GM19023 (cell line): ENCODE measurements at regions not wholly inside any gene's neighbourhood (a gene's known extent, or its start where the extent isn't known, plus 50 kb on each side); places are given as distances from the start of the nearest gene placed in this dataset.

Source experiments
- ATAC-seq: cut with Tn5 transposase; IDR thresholded peaks from one replicate; pipeline ENCODE4 v1.9.1; 2021; ENCODE audit warnings: mild to moderate bottlenecking, moderate library complexity; ENCODE audit not compliant: unreplicated experiment

DNA sequence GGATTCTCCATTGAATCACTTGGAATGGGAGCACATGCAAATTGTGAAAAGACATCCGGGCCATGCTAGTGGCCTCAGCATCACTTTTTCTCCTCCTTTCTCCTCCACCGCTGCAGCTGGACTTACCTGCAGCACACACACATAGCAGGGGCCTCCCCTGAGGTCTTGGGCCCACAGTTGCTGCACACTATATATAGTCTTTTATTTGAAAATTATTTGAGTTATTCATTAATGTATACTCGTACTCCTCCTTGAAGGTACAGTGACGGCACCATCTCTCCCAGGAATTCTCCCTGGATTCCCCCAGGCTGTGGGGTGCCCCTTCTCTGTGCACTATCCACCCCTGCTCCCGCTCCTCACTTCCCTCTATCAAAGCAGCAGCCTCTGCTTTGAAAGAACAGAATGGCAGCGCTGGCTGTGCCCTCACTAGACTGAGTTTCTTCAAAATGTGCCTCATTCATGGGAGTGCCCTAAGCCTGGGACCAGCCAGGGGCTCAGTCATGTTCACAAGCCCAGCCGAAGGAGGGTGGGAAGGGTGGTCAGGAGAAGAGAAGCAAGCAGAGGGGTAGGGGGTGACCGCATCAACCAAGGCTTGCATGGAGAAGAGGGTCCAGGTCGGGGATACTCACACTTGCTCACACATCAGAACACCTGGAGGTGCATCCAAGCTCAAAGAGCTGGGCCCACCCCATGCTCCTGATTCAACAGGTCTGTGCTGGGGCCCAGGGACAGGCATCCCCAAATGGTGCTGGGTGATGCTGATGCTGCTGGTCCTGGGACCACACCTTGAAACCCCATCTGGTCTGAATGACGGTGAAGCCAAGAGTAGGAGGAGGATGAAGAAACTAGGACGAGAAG, 156.2 kb upstream of the ZMIZ1 start:
- ATAC-seq = no peak

GRCh38 chr10:78913219-78914059, 155.3 kb upstream of the ZMIZ1 start:
- ATAC-seq = no peak

- no peak for ATAC-seq
These were observed 154.7 kb upstream of the ZMIZ1 start for GRCh38 chr10:78914060-78914378.

- ATAC-seq = no peak
These were observed 154.1 kb upstream of the ZMIZ1 start for GRCh38 chr10:78914502-78915189.

- ATAC-seq = no peak
These were observed 153.6 kb upstream of the ZMIZ1 start for GRCh38 chr10:78915190-78915518.

DNA sequence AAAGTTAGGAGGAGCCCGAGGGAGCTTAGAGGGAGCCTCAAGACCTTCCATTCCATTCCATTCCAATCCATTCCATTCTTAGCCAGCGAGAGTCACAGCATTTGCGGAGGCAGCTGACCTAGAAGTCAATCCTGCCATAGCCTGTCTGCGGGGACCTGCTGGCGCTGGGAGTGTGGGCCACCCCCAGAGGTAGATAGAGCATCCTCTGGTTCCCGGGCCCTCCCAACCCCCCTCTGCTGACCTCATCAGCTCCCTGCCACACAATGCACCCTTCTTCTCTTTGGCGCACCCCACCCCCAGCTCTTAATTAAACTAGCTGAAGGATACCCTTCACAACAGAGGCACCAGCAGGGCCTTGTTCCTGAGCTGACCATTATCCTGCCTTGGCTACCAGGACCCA, 152.5 kb upstream of the ZMIZ1 start:
- ATAC-seq = no peak

DNA sequence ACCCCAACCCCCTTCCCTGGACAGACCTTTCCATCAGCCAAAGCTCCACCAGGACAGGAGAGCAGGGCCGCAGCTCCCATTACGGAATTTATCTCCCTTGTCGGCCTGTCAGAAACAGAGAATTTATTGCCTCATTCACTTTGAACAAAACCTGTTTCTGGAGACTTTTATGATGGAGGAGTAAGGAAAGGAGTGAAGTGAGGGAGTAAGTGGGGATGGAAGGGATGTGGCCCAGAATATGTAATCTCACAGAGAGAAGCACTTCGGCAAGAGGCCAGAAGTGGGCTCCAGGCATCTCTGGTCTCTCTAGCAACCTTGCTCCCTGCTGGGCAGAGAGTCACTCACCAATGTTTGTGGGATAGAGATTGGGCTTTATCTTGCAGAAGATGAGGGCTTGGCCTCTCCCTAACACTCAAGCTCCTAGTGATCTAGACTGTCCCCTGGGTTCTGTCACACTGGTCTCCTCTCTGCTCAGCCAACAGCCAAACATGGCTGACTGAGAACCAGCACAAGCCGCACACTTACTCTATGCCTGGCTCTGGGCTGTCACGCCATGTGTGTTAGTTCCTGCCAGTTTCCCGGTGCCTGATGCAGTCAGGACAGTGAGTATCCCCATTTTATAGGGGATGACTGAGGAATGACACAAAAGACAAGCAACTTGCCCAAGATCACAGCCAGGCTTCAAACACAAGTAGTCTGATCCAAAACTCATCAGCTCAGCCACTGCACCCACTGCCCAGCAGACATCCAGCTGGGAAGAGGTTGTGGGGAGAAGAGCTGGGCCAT, 149.4 kb upstream of the ZMIZ1 start:
- ATAC-seq = no peak

GRCh38 chr10:78920011-78920410, 148.8 kb upstream of the ZMIZ1 start:
- no peak for ATAC-seq

DNA sequence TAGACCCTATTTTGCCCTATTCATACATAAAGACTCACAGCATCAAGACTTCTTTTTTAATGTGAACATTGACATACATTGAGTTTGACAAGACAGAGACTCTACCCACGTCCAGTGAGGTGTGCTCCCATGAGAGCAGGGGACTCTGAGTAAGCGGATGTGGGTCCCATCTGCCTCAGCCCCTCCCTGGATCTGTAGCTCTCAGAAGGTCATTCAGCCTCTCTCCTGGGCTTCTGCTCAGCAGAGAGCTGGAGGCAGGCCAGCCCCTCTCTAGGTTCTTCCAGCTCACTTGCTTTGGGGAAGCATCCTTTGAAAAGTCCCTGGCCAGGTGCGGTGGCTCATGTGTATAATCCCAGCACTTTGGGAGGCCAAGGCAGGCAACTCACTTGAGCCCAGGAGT, 146.9 kb upstream of the ZMIZ1 start:
- no peak for ATAC-seq

DNA sequence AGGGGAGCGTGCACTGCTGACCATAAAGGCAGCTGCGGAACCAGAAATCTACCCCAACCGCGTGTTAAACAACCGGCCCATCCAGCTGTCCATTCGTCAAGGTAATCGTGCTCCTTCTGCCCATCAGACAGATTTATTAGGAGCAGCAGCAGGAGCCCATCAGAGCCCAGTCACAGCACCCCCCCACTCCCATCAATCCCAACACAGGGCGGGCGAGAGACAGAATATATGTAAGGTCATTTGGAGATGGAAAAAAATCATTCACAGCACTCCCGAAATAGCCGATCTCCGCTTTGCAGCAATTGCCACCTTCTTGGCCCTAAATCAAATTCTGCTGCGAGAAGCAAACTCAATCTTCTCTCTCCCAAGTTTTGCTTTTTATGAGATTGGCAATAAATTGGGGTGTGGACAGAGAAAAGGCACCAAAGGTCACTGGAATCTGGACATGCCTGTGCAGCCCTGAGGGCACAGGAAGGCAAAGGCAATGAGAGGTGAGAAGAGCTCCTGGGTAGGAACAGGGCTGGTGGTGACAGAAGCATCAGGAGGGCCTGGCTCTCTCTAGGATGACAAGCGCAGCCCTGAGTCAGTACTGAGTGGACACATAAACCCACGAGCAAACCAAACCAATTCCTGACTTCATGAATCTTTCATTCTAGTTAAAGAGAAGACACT, 145.0 kb upstream of the ZMIZ1 start:
- ATAC-seq = no peak

GRCh38 chr10:78924319-78925003, 144.3 kb upstream of the ZMIZ1 start:
- ATAC-seq = no peak

DNA sequence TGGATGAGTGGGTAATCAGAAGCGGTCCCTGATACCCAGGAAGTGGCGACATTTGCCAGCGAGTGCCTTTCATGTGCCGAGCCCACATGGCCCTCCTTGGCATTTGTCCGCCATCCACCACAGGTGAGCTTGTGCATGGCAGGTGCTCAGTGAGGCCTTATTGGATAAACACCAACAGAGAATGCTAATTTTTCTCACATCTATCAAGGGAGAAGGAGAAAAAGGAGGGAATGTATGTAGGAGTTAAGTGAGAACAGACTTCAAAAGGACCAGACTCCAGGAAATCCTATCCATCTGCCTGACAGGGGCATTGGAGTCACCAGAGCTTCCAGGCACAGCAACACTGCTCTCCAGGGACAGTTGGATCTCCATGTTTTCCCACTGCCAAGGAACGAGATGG, 143.5 kb upstream of the ZMIZ1 start:
- no peak for ATAC-seq

DNA sequence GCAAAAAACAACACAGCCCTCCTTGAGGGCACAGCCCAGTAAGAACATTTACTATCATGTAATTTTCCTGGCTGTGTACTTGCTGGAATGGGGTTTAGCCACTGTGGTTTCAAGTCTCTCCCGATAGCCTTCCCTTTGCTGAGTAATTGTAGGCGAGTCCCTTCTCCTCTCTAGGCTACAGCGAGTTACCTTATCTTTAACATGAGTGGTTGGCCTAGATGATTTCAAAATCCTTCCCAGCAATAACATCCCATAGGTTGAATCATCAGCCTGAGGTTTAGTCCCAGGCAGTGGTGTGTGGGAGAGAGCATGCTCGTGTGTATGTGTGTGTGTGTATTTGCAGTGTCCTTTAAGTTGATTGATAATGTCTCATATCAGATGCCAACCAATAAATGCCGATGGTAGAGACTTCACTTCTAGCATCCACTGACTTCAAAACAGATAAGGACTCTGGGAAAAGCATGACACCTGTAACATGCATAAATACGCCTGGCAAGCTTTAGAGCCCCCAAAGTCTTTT, 142.9 kb upstream of the ZMIZ1 start:
- ATAC-seq = no peak

DNA sequence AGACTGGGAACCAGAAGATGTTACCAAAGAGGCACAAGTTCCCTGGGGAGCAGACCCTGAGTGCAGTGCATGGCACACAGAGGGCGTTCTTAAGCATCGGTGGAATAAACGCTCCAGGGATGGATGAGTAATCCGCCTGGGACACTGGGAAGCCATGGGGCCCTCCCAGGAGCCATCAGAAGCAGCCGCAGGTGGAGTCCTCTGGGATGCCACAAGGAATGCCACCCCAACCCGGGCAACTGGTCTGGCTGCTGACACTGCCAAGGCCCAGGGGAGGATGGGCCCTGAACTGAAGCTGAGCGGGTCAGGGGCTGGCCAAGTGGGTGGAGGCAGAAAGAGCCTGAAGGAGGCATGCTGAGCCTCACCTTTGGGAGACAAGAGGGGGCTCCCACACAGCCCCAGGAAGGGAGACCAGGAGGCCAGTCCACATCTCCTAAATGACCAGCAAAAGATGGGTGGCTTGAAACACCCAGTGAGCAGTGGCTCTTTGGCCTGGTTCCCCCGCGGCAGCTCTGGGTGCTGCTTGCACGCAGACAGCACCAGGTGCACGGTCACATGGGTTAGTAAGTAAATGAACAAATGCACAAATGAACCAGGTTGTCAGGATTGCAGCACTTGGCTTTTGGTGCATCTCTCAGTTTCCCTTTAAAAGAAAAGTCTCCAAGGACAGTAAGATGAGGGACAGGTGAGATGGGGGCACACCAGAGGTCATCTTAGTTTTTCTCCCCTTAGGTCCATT, 141.3 kb upstream of the ZMIZ1 start:
- no peak for ATAC-seq

DNA sequence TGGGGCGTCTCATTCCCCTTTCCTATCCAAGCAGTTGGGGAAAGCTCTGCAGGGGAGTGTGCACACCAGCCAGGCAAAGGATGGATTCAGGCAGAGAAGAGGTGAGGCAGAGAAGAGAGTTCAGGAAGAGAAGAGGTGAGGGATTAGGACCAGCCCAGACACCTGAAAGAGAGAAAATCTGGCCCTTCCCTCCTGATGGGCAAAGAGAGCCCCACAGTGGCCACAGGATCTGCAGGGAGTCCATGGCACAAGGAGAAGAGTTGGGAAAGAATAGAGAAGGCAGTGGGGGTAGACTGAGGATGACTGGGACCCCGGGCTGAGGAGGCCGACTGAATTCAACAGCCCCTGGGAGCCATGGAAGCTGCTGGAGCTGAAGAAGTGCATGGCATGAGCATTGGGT, 140.4 kb upstream of the ZMIZ1 start:
- ATAC-seq = no peak

DNA sequence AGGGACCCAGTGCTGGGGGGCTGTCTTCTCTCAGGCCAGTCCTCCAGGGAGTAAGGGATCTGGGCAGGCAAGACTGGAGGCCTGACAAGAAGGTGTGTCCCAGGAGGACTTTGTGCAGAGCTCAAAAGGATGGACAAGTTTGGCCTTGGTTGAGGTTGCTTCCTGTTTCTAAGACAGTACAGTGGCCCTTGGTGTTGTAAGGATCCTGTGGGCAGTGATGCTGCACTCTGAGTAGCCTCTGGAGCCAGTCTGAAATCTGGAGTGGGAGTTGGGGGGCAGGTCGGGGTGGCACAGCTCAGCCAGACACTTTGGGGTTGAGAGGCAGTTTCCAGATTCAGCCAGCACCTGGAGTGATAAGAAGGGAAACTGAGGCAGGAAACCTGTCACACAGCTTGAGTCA, 139.2 kb upstream of the ZMIZ1 start:
- ATAC-seq = no peak

DNA sequence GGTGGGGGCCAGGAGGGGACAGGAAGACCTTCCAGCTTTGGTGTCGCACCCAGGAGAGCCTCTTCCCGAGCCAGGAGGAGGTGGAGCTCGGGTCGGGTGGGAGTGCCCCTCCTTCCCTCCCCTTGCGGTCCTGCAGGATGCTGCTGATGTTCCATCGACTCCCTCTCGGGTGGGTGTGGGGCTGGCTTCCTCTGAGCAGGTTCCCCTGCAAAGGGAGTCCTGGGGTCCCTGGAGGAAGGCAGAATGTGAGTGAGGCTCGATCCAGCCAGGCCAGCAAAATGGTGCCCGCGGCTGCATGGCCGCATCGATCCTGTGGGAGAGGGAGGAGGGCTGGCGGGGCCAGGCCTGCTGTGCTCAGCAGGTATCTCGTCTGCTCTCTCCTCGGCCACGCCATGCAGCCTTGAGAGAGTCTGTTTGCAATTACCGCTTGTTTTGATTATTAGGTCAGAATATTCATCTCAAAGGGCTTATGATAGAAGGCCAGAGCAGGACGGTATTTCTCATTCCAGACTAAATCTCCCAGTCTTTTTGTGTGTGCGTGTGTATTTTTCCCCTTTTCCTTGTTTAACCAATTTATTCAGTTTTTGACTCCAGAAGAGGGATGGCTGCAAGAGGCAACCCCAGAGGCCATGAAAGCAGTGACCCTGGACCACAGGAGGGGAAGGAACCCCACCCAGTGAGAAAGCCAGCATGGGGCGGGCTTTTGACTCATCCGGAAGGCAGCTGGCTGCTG, 137.3 kb upstream of the ZMIZ1 start:
- ATAC-seq = no peak

GRCh38 chr10:78932054-78932386, 136.7 kb upstream of the ZMIZ1 start:
- ATAC-seq = no peak

GRCh38 chr10:78932861-78933260, 135.9 kb upstream of the ZMIZ1 start:
- ATAC-seq = no peak
